Breast epithelium (tissue), 3 donors: ENCODE measurements at regions not wholly inside any gene's neighbourhood (a gene's known extent, or its start where the extent isn't known, plus 50 kb on each side); places are given as distances from the start of the nearest gene placed in this dataset.

Source experiments
- POLR2A ChIP-seq: fragments of 450-650 bp; IDR thresholded peaks from one replicate; pipeline ENCODE4 v1.6.1; 2016; ENCODE audit warnings: antibody characterized with exemption, mild to moderate bottlenecking, moderate library complexity
- POLR2AphosphoS5 ChIP-seq, 3 donors: sonication (generic); formaldehyde crosslinking; IDR thresholded peaks; one replicate each; pipeline ENCODE4 v1.6.1; 2017; ENCODE audit warnings: antibody characterized with exemption in 3 of 3
- TF ChIP-seq, protein P1 (sequence below), 3 donors: fragments of 450-650 bp; IDR thresholded peaks; one replicate each; pipeline ENCODE4 v1.5.1; 2016 to 2017; ENCODE audit warnings: antibody characterized with exemption in 3 of 3, mild to moderate bottlenecking in 3 of 3, moderate library complexity in 3 of 3

DNA sequence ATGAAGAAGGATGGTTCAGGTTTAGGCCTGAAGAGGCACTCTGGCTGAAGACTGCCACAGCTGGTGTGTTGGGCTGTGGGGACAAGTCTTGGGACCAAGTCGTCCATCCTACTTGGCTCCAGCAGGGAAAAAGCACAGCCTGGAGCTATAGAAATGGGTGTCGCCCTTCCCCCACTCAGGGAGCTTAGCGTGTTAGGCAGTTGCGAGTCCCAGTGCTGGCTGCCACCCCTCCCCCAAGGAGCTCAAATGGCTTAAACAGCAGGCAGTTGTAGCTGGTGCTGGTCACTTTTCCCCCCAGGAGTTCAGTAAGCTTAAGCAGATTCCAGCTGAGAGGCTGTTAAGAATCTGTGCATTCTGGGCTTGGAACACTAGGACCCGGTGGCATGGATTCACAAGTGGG lies 319.5 kb upstream of the POF1B start:
- TF ChIP-seq, protein P1, sequence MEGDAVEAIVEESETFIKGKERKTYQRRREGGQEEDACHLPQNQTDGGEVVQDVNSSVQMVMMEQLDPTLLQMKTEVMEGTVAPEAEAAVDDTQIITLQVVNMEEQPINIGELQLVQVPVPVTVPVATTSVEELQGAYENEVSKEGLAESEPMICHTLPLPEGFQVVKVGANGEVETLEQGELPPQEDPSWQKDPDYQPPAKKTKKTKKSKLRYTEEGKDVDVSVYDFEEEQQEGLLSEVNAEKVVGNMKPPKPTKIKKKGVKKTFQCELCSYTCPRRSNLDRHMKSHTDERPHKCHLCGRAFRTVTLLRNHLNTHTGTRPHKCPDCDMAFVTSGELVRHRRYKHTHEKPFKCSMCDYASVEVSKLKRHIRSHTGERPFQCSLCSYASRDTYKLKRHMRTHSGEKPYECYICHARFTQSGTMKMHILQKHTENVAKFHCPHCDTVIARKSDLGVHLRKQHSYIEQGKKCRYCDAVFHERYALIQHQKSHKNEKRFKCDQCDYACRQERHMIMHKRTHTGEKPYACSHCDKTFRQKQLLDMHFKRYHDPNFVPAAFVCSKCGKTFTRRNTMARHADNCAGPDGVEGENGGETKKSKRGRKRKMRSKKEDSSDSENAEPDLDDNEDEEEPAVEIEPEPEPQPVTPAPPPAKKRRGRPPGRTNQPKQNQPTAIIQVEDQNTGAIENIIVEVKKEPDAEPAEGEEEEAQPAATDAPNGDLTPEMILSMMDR (IDR thresholded peaks at IDR 0.05), result no peak
- TF ChIP-seq POLR2AphosphoS5 (IDR thresholded peaks at IDR 0.05) (no peak), POLR2A (no peak)
